Left hindlimb (tissue), 1 donor: ENCODE measurements at regions not wholly inside any gene's neighbourhood (a gene's known extent, or its start where the extent isn't known, plus 50 kb on each side); places are given as distances from the start of the nearest gene placed in this dataset.
"Not testable (repeated sequence)": the region's sequence is repeated elsewhere in the genome, so short reads cannot be mapped to it uniquely, and the experiment has no call there.

Experiments
- DNase-seq: peaks from one replicate; pipeline ENCODE4 v3.0.0-alpha.2; 2018

DNA sequence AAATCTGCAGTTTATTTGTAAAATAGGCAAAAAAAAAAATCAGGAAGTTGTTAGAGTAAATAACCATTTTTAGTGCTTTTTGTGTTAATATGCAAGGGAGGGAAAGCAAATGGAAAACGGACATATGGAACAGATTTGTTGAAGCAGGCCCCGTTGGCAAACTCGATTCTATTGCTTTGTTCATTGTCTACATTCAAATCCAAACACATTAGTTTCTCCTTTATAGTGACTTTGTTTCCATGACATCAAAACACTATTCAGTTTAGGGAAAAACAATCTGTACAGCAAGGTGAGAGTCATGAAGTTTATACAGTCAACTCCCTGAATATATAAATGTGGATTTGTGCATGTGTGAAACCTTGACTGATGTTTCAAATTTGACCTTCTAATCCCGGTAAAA, 142.2 kb downstream of the FAM47A start:
- DNase-seq = no peak

GRCh38 chrX:33987458-33987857, 144.7 kb downstream of the FAM47A start:
- no peak for DNase-seq

DNA sequence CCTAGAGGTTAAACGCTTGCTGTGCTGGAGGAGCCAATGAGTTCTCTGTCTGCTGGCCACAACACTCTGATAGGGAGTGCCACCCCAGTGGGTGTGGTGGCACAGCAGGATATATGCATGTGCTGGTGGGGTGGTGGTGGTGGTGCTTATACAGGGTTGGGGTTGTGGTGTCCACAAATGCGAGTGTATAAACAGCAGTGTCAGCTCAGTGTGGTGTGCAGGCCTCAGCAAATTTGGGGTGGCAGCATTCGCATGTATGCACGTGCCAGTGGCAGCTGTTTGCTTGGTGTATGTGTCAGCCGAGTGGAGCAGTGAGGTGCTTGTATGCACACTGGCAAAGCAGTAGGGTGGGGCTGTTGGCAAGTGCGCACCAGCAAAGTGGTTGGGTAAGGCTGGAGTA, 157.4 kb downstream of the FAM47A start:
- DNase-seq = no peak

- no peak for DNase-seq
Observed at GRCh38 chrX:33970028-33970967, 161.8 kb downstream of the FAM47A start.

DNA sequence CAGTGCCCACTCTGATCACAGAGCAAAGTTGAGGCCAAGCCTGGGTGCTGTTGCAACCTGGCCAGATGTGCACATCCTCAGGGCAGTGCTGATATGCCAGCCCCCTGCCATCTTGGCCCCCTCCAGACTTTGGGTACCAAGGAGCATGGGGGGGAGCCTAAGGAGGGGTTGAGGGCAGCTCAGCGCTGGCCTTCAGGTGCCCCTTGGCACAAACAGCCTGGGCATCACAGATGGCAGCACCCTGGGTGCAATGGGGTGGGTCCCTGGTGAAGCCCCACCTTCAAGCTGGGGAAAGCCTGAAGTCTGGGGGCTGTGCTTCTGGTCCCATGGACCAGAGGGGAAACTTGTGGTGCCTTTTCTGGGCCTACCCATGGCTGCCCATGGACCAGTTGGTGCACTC, 163.0 kb downstream of the FAM47A start:
- DNase-seq = no peak

DNA sequence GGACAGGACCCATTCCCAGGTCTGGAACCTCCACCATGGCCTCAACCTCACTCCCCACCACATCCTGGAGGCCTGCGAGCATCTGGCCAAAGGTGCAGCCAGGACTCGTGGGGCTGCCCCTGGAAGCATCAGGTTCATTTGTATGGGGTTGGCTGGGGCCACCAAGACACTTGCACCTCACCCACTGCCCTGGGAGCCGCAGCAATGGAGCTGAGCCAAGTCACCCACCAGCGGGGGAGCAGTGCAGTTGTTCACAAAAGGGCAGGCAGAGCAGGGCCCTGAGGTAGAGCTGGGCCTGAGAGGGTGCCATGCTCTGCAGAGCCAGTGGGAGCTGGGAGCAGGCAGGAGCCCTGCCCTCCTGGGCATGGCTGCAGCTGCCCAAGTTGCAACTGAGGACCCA, 163.5 kb downstream of the FAM47A start:
- DNase-seq = no peak

GRCh38 chrX:33949300-33949699, 182.8 kb downstream of the FAM47A start:
- DNase-seq = no peak

DNA sequence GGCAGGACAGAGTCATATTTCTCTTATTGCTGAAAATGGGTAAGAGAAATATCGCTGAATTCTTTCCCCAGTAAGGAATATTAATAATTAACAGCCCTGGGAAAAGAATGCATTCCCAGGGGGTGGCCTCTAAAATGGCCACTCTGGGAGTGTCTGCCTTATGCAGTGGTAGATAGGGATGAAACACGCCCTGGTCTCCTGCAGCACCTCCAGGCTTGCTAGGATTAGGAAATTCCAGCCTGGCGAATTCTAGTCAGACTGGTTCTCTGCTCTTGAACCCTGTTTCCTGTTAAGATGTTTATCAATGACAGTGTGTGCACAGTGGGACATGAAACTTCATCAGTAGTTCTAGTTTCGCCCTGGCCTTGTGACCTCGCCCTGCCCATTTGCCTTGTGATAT, 205.9 kb downstream of the FAM47A start:
- not testable (repeated sequence) for DNase-seq

- no peak for DNase-seq
Observed at GRCh38 chrX:33923262-33923661, 208.9 kb downstream of the FAM47A start.

DNA sequence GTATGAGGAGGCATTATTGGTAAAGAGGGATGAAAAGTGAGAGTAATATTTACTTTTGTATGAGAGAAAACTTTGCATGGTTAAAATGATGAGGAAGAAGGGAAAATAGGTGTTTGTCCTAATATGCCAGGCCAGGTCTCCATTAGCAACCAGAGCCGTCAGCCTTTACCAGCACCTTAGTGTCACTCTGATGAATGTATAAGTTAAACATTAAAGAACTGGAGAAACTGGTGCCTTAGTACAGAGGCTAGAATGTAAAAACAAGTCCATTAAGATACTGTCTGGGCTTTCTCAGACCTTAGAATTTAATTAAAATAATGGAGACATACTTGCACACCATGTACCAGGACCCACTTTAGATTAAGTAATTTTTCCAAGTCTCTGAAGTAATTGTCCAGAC, 222.3 kb downstream of the FAM47A start:
- DNase-seq = no peak

DNA sequence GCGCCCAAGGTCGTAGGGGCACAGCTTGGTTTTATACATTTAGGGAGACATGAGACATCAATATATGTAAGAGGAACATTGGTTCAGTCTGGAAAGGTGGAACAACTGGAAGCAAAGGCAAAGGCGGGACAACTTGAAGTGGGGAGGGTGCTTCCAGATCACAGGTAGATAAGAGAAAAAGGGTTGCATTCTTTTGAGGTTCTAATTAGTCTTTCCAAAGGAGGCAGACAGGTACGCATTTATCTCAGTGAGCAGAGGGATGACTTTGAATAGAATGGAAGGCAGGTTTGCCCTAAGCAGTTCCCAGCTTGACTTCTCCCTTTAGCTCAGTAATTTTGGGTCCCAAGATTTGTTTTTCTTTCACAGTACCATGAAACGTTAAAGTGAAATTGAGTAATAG, 223.2 kb downstream of the FAM47A start:
- DNase-seq = no peak

GRCh38 chrX:33908074-33908473, 224.0 kb downstream of the FAM47A start:
- DNase-seq = no peak

DNA sequence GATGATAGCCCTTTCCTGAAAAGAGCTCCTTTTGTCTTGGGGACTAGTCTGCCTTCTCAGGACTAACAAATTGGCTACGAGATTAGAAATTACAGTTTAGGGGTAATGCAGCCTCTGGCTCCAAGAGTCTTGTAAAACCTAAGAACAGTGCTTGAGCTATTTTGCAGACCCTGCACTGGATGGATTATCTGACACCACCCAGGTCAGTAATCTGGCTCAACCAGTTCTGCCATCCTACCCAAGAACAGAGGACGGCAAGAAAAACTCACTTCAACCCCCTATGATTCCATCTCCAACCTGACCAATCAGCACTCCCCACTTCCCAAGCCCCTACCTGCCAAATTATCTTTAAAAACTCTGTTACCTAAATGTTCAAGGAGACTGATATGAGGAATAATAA, 225.1 kb downstream of the FAM47A start:
- DNase-seq = no peak

DNA sequence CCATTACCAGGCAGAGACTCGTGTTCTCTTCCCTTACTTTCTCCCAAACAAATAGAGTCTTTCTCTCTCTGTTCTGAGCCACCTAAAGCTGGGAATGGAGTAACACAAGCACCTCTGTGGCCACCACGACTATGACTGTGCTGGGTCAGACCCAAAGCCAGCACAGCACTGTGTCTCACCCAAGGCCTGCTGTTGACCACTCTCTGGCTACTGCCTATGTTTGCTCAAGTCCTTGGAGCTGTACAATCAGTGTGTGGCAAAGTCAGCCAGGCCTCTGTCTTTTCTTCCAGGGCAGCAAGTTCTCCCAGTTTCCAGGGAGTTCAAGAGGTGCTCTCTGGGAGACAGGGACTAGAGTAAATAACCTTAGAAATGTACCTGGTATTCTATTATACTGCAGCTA, 239.4 kb downstream of the FAM47A start:
- no peak for DNase-seq

GRCh38 chrX:33855251-33855650, 276.9 kb downstream of the FAM47A start:
- no peak for DNase-seq

DNA sequence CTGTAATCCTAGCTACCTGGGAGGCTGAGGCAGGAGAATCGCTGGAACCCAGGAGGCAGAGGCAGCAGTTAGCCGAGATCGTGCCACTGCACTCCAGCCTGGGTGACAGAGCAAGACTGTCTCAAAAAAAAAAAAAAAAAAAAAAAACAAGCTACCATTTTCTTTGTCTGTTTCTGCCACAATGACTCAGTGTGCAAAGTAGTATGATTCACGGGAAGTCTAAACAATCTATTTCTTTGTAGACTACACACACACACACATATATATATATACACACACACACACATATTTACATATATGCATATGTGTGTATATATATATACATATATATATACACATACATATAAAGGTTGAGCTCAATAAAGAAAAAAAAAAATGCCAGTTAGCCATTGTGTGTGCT, 280.0 kb downstream of the FAM47A start:
- not testable (repeated sequence) for DNase-seq

GRCh38 chrX:33840176-33840575, 291.9 kb downstream of the FAM47A start:
- DNase-seq = no peak

DNA sequence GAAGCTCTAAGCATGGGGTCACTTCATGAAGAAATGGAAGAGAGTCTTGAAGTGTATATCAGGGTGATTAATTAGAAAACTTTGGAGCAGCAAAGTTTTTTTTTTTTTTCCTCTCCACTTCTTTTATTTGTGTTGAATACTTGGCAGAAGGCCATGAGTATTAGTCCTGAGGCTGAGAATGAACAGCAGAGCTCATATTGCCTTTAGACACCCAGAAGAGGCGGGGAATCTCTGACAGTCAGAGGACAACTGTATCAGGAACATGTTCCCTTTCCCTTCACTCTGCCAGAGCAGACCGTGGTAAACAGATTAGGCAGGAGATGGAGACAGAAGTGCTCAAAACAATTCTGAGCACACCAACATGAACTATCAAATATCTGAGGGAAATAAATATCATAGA, 300.9 kb downstream of the FAM47A start:
- DNase-seq = no peak

DNA sequence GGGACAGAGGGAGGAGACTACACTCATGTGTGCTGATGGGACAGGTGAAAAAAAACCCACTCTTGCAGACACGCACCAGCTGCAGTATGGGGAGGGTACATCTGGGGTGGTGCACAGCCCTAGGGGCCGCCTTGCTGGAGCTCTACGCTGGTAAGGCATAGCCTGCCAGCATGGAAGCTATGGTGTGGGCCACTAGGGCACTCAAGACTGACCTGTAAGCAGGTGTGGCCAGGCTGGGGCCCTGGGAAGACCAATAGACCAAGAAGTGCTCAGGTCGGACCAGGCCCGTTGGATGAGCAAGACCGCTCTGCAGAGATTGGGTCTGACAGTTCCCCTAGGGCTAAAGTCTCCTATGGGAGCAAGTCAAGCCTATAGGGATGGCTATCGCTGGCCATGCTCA, 314.8 kb downstream of the FAM47A start:
- no peak for DNase-seq

- no peak for DNase-seq
Observed at GRCh38 chrX:33808636-33809035, 323.5 kb downstream of the FAM47A start.

DNA sequence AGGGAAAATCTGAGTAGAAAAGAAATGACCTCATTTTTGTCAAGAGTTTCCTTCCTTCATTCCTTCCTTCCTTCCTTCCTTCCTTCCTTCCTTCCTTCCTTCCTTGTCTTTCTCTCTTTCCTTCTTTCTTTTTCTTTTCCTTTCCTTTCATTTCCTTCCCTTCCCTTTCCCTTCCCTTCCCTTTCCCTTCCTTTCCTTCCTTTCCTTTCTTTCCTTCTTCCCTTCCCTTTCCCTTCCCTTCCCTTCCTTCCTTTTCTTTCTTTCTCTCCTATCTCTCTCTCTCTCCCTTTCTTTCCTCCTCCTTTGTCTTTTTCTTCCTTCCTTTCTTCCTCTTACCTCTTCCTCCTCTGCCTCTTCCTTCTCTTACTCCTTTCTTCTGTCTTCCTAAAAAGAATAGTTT, 347.6 kb downstream of the FAM47A start:
- DNase-seq = no peak

GRCh38 chrX:33741807-33742206, 390.3 kb downstream of the FAM47A start:
- DNase-seq = no peak

DNA sequence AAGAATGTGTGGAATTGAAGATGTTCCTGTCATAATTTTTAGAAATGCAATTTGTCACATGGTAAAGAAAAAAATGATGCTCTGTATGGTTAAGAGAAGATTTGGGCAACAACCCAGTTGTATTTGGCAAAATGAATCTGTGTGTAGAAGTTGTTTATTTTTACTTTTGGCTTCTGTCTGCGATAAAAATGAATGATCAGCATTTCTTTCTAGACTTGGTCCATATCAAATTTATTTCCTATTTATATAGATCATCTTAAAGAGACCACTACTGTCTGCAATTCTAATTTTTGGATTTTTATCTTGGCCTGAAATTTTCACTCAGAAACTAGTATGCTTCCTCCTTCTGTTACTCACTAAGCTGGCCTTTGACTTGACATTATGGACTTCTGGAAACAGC, 396.9 kb downstream of the FAM47A start:
- DNase-seq = no peak

GRCh38 chrX:33726281-33727160, 405.6 kb downstream of the FAM47A start:
- peak; percentile 33 for DNase-seq
